HepG2 (cell line): ENCODE measurements at regions not wholly inside any gene's neighbourhood (a gene's known extent, or its start where the extent isn't known, plus 50 kb on each side); places are given as distances from the start of the nearest gene placed in this dataset.

Experiments
- ATAC-seq: fragments of 200-7000 bp; cut with Tn5 transposase; 3 replicates; pipeline ENCODE4 v1.9.1; 2020; ENCODE audit warnings: mild to moderate bottlenecking, moderate library complexity
- BruUV-seq: library from RNA; stranded (reverse); fragments of 400-500 nt; replicated peaks from 2 replicates; lab custom pipeline; 2021; lab: Mats Ljungman, UMichigan
- CTCF ChIA-PET: fragments of 300-600 bp; formaldehyde crosslinking; extraction: SDS; loops from one replicate; lab custom pipeline; 2021; ENCODE audit warnings: low total read pairs, inconsistent platforms, low intra/inter-chr PET ratio; lab: Yijun Ruan, JAX
- POLR2A ChIA-PET: fragments of 350-600 bp; sonication (Branson Sonifier 250); formaldehyde crosslinking; loops from one replicate; lab custom pipeline; 2020; ENCODE audit warnings: antibody characterized with exemption, inconsistent platforms; lab: Yijun Ruan, JAX
- DNase-seq: peaks from one replicate; pipeline ENCODE4 v3.0.0-alpha.2; 2015; ENCODE audit warnings: low spot score
- FAIRE-seq: peaks from 3 replicates; lab custom pipeline; 2011; peaks lifted over from hg19 to GRCh38; lab: Jason Lieb, UNC
- H2AFZ ChIP-seq: one replicate; pipeline ENCODE4 v1.6.1; 2011; ENCODE audit warnings: low read length, inconsistent platforms
- H3K27ac ChIP-seq: fragments of 300-600 bp; 3 replicates; pipeline ENCODE4 v1.8.0; 2011; ENCODE audit warnings: mixed run types, mild to moderate bottlenecking, mixed read lengths, low read length, inconsistent platforms; ENCODE audit not compliant: insufficient read depth; ENCODE audit errors: extremely low read length
- H3K27me3 ChIP-seq, 2 experiments: fragments of 200-600 bp in 1 of 2; 2 replicates in 1 of 2; 3 replicates in 1 of 2; pipeline versions ENCODE4 v1.6.0 to v1.8.0; 2011; ENCODE audit warnings: low read length in 2 of 2, mild to moderate bottlenecking in 2 of 2, moderate library complexity in 2 of 2, inconsistent platforms in 1 of 2; ENCODE audit not compliant: insufficient read depth in 2 of 2, control insufficient read depth in 1 of 2
- H3K36me3 ChIP-seq, 2 experiments: fragments of 200-600 bp in 1 of 2; replicated peaks in 1 of 2; 2 replicates in 1 of 2; 3 replicates in 1 of 2; pipeline versions ENCODE4 v1.5.1 to v1.8.0; 2011; ENCODE audit warnings: low read length in 2 of 2, inconsistent platforms in 1 of 2; ENCODE audit not compliant: insufficient read depth in 2 of 2, control insufficient read depth in 1 of 2
- H3K4me1 ChIP-seq: 2 replicates; pipeline ENCODE4 v1.5.1; 2012; ENCODE audit warnings: low read length, inconsistent platforms; ENCODE audit not compliant: insufficient read depth
- H3K4me2 ChIP-seq: 2 replicates; pipeline ENCODE4 v1.6.0; 2011; ENCODE audit warnings: low read depth, low read length, inconsistent platforms
- H3K4me3 ChIP-seq, 3 experiments: fragments of 200-600 bp in 1 of 3; sonication (generic), shearing (Covaris generic) in 1 of 3; replicated peaks in 1 of 3; 2 replicates each; pipeline ENCODE4 v1.5.1; 2011 to 2016; ENCODE audit warnings: low read length in 3 of 3, inconsistent platforms in 2 of 3, low read depth in 2 of 3, mild to moderate bottlenecking in 2 of 3, control low read depth in 1 of 3, mixed read lengths in 1 of 3; ENCODE audit not compliant: insufficient read depth in 1 of 3
- H3K79me2 ChIP-seq: one replicate; pipeline ENCODE4 v1.6.1; 2011; ENCODE audit warnings: low read length, inconsistent platforms; ENCODE audit not compliant: insufficient read depth
- H3K9ac ChIP-seq: 2 replicates; pipeline ENCODE4 v1.6.0; 2011; ENCODE audit warnings: mild to moderate bottlenecking, low read depth, low read length, inconsistent platforms; ENCODE audit not compliant: insufficient read depth
- H3K9me3 ChIP-seq: 2 replicates; pipeline ENCODE4 v1.5.1; 2012; ENCODE audit warnings: mild to moderate bottlenecking, low read length
- H4K20me1 ChIP-seq: 2 replicates; pipeline ENCODE4 v1.6.0; 2011; ENCODE audit warnings: inconsistent platforms, mild to moderate bottlenecking, low read length, moderate library complexity; ENCODE audit not compliant: insufficient read depth
- CTCF ChIP-seq: sonication (generic); formaldehyde crosslinking; IDR thresholded peaks from 2 replicates; pipeline ENCODE4 v1.5.0; 2020; ENCODE audit warnings: mild to moderate bottlenecking, missing genetic modification reagents, moderate library complexity
- ELF4 ChIP-seq: sonication (generic); formaldehyde crosslinking; IDR thresholded peaks from 2 replicates; pipeline ENCODE4 v1.5.0; 2020; ENCODE audit warnings: missing genetic modification reagents, mild to moderate bottlenecking, moderate library complexity, borderline replicate concordance
- FOXP1 ChIP-seq, 2 experiments: fragments of 450-650 bp in 1 of 2; IDR thresholded peaks; 2 replicates each; pipeline ENCODE4 v1.6.1; 2017 to 2018; ENCODE audit warnings: antibody characterized with exemption in 1 of 2
- GABPB1 ChIP-seq: IDR thresholded peaks from 2 replicates; pipeline ENCODE4 v1.6.1; 2016; ENCODE audit warnings: mild to moderate bottlenecking, missing genetic modification reagents, moderate library complexity, missing compliant biosample characterization
- HMGXB3 ChIP-seq: sonication (generic); formaldehyde crosslinking; IDR thresholded peaks from 2 replicates; pipeline ENCODE4 v1.4.0; 2020; ENCODE audit warnings: missing genetic modification reagents, borderline replicate concordance
- HOXD1 ChIP-seq: sonication (generic); formaldehyde crosslinking; IDR thresholded peaks from 2 replicates; pipeline ENCODE4 v1.5.0; 2020; ENCODE audit warnings: missing genetic modification reagents
- MAF1 ChIP-seq: sonication (generic); formaldehyde crosslinking; IDR thresholded peaks from 2 replicates; pipeline ENCODE4 v1.5.0; 2020; ENCODE audit warnings: missing genetic modification reagents, borderline replicate concordance
- NCOA2 ChIP-seq: sonication (generic); formaldehyde crosslinking; IDR thresholded peaks from 2 replicates; pipeline ENCODE4 v1.8.0; 2022; ENCODE audit warnings: inconsistent platforms
- NR2F2 ChIP-seq: IDR thresholded peaks from 2 replicates; pipeline ENCODE4 v1.6.1; 2012; ENCODE audit warnings: low read depth, inconsistent platforms, borderline replicate concordance
- SRSF4 ChIP-seq: fragments of 200-400 bp; formaldehyde crosslinking; IDR thresholded peaks from one replicate; pipeline ENCODE4 v1.6.1; 2018; ENCODE audit warnings: mild to moderate bottlenecking, low read depth, low read length, moderate library complexity; ENCODE audit not compliant: poor library complexity, severe bottlenecking
- ZNF3 ChIP-seq: IDR thresholded peaks from 2 replicates; pipeline ENCODE4 v1.7.0; 2017; ENCODE audit warnings: inconsistent platforms
- ZNF589 ChIP-seq: sonication (generic); formaldehyde crosslinking; conservative IDR thresholded peaks from 2 replicates; pipeline ENCODE4 v1.8.0; 2022; ENCODE audit warnings: mild to moderate bottlenecking, moderate library complexity, missing genetic modification reagents
- ZNF629 ChIP-seq: sonication (generic); formaldehyde crosslinking; conservative IDR thresholded peaks from 2 replicates; pipeline ENCODE4 v1.5.0; 2020; ENCODE audit warnings: missing genetic modification reagents
- ZNF670 ChIP-seq: sonication (generic); formaldehyde crosslinking; IDR thresholded peaks from 2 replicates; pipeline ENCODE4 v1.8.0; 2022; ENCODE audit warnings: mild to moderate bottlenecking, missing genetic modification reagents, borderline replicate concordance
- ZNF780A ChIP-seq: sonication (generic); formaldehyde crosslinking; IDR thresholded peaks from 2 replicates; pipeline ENCODE4 v1.8.0; 2022; ENCODE audit warnings: mild to moderate bottlenecking, missing genetic modification reagents, moderate library complexity
- WGBS: methylation state at CpG from one replicate; pipeline ENCODE4 v1.1.6; 2017; ENCODE audit warnings: low lambda C conversion rate; 5-methylcytosine and 5-hydroxymethylcytosine counted together
- in situ Hi-C: cut with HindIII; loops from 2 replicates; pipeline ENCODE4 v1.10.0; 2017; ENCODE audit warnings: low pct_unique_long_range_greater_than_20kb; ENCODE audit not compliant: extremely low pct_ligation_motif_present
- intact Hi-C: fragments of 100-400 bp; cut with micrococcal nuclease; formaldehyde crosslinking; loops from one replicate; pipeline ENCODE4 v1.10.0; 2022; ENCODE audit not compliant: unreplicated experiment

- no TSS peak for BruUV-seq
- Histone ChIP-seq H3K79me2 (no peaks in the 10 kb centered on the region), H3K27me3 (peaks cover 0 to 27% of the 10 kb centered on the region in 2 experiments; a peak in 3 of 5 replicates), H3K4me3 (no peak overlapping the region), H3K36me3 (no peaks in the 10 kb centered on the region), H4K20me1 (no peaks in the 10 kb centered on the region), H3K9me3 (no peaks in the 10 kb centered on the region), H3K4me1 (no peaks in the 10 kb centered on the region), H3K9ac (no peak overlapping the region), H2AFZ (no peak overlapping the region), H3K27ac (no peak overlapping the region), H3K4me2 (no peak overlapping the region)
- TF ChIP-seq ELF4 (CRISPR knock-in tag) = no peak
- TF ChIP-seq ZNF3 (CRISPR knock-in tag) = no peak
- TF ChIP-seq CTCF (CRISPR knock-in tag) = no peak
- no peak for TF ChIP-seq HOXD1 (CRISPR knock-in tag)
- TF ChIP-seq NCOA2 (CRISPR knock-in tag) = no peak
- peak; percentile 66 for TF ChIP-seq ZNF629
- no peak for TF ChIP-seq ZNF670 (CRISPR knock-in tag)
- POLR2A ChIA-PET = no interaction called here
- in situ Hi-C loops = no loop called here
- CTCF ChIA-PET = no interaction called here
- ATAC-seq (no peak), FAIRE-seq (no peak), DNase-seq (no peak)
- WGBS = 0% methylated on average over 1 of the region's 4 CpGs
- intact Hi-C loops = no loop called here
Measured at GRCh38 chr5:174339130-174339529, 293.6 kb downstream of the NSG2 start.

- no TSS peak for BruUV-seq
- Histone ChIP-seq H4K20me1 (no peaks in the 10 kb centered on the region), H3K9me3 (no peaks in the 10 kb centered on the region), H3K79me2 (no peaks in the 10 kb centered on the region), H3K4me1 (no peaks in the 10 kb centered on the region), H3K4me2 (no peak overlapping the region), H3K27me3 (peaks cover 0 to 27% of the 10 kb centered on the region in 2 experiments; a peak in 3 of 5 replicates), H3K9ac (no peak overlapping the region), H3K4me3 (no peak overlapping the region), H3K27ac (no peak overlapping the region), H3K36me3 (no peaks in the 10 kb centered on the region), H2AFZ (no peak overlapping the region)
- no peak for DNase-seq
- FAIRE-seq = no peak
- in situ Hi-C loops (no loop called here), intact Hi-C loops (no loop called here)
- WGBS = 26% methylated on average over 5 of the region's 5 CpGs
- ATAC-seq = no peak
- CTCF ChIA-PET = no interaction called here
- POLR2A ChIA-PET = no interaction called here
- TF ChIP-seq FOXP1 (IDR thresholded peaks at IDR 0.05) (no peak), FOXP1 (CRISPR knock-in tag; IDR thresholded peaks at IDR 0.05) (no peak), GABPB1 (CRISPR knock-in tag) (no peak), HMGXB3 (no peak), ZNF780A (CRISPR knock-in tag) (no peak), MAF1 (CRISPR knock-in tag) (no peak), NR2F2 (no peak), SRSF4 (no peak), ZNF589 (CRISPR knock-in tag) (no peak)
Measured at GRCh38 chr5:174340226-174340625, 294.7 kb downstream of the NSG2 start.
